ENCODE measurements at regions not wholly inside any gene's neighbourhood (a gene's known extent, or its start where the extent isn't known, plus 50 kb on each side); places are given as distances from the start of the nearest gene placed in this dataset.

GRCh38 chr17:45697076-45697475 lies 87.0 kb upstream of the CRHR1 start:
- ChIA-PET CTCF (no interaction called here), POLR2A (no interaction called here)
- H3K4me1 Mint-ChIP-seq: no peaks in the 10 kb centered on the region
- H3K9me3 ChIP-seq (ENCODE audit: low read length): no peaks in the 10 kb centered on the region
- no peak overlapping the region for H3K4me3 Mint-ChIP-seq
- H3K27ac ChIP-seq (ENCODE audit: low read depth, low read length): no peak overlapping the region
- no peaks in the 10 kb centered on the region for H3K36me3 Mint-ChIP-seq
- peaks cover 0 to 5% (median 3%) of the 10 kb centered on the region in 5 donors for H3K9me3 Mint-ChIP-seq
- DNase-seq: no peak
- H3K27ac Mint-ChIP-seq: no peak overlapping the region
- no peaks in the 10 kb centered on the region for H3K36me3 ChIP-seq (ENCODE audit: insufficient read depth, low read length)
- peaks cover 27 to 58% of the 10 kb centered on the region in 2 donors for H3K27me3 Mint-ChIP-seq
- no peaks in the 10 kb centered on the region for H3K4me1 ChIP-seq (ENCODE audit: insufficient read depth, low read length)
- no peak overlapping the region for H3K4me3 ChIP-seq (ENCODE audit: low read length)
- H3K27me3 ChIP-seq (ENCODE audit: insufficient read depth, low read length, poor library complexity, severe bottlenecking): no peaks in the 10 kb centered on the region

- H3K4me1 Mint-ChIP-seq: no peaks in the 10 kb centered on the region
- H3K27ac Mint-ChIP-seq: no peak overlapping the region
- CTCF ChIA-PET: no interaction called here
These were observed 83.7 kb upstream of the CRHR1 start for GRCh38 chr17:45700171-45701090.

GRCh38 chr17:45702666-45703266 lies 81.4 kb upstream of the CRHR1 start:
- Histone ChIP-seq H3K36me3 (ENCODE audit: insufficient read depth, low read length) (no peaks in the 10 kb centered on the region), H3K27ac (ENCODE audit: low read depth, low read length) (no peak overlapping the region), H3K4me1 (ENCODE audit: insufficient read depth, low read length) (no peaks in the 10 kb centered on the region), H3K9me3 (ENCODE audit: low read length) (no peaks in the 10 kb centered on the region), H3K4me3 (ENCODE audit: low read length) (no peak overlapping the region), H3K27me3 (ENCODE audit: insufficient read depth, low read length, poor library complexity, severe bottlenecking) (no peaks in the 10 kb centered on the region)
- POLR2A ChIA-PET: no interaction called here
- Mint-ChIP-seq H3K27me3 (peaks cover 30 to 76% of the 10 kb centered on the region in 2 donors), H3K4me1 (no peaks in the 10 kb centered on the region), H3K27ac (peak overlapping the region in 1 of 8 donors; percentile 6), H3K9me3 (peaks cover 0 to 4% (median 2%) of the 10 kb centered on the region in 5 donors), H3K4me3 (no peak overlapping the region), H3K36me3 (no peaks in the 10 kb centered on the region)
- DNase-seq: no peak
- CTCF ChIA-PET: no interaction called here

More at GRCh38 chr17:45700171-45701090, 83.7 kb upstream of the CRHR1 start:
- H3K36me3 Mint-ChIP-seq: no peaks in the 10 kb centered on the region
- DNase-seq: no peak
- no peak overlapping the region for H3K4me3 ChIP-seq (ENCODE audit: low read length)
- H3K27me3 ChIP-seq (ENCODE audit: insufficient read depth, low read length, poor library complexity, severe bottlenecking): no peaks in the 10 kb centered on the region
- no peak overlapping the region for H3K4me3 Mint-ChIP-seq
- H3K4me1 ChIP-seq (ENCODE audit: insufficient read depth, low read length): no peaks in the 10 kb centered on the region
- H3K36me3 ChIP-seq (ENCODE audit: insufficient read depth, low read length): no peaks in the 10 kb centered on the region
- POLR2A ChIA-PET: no interaction called here
- H3K27me3 Mint-ChIP-seq: peaks cover 33 to 71% of the 10 kb centered on the region in 2 donors
- H3K9me3 ChIP-seq (ENCODE audit: low read length): no peaks in the 10 kb centered on the region
- no peak overlapping the region for H3K27ac ChIP-seq (ENCODE audit: low read depth, low read length)
- H3K9me3 Mint-ChIP-seq: peaks cover 0 to 5% (median 3%) of the 10 kb centered on the region in 5 donors

DNA sequence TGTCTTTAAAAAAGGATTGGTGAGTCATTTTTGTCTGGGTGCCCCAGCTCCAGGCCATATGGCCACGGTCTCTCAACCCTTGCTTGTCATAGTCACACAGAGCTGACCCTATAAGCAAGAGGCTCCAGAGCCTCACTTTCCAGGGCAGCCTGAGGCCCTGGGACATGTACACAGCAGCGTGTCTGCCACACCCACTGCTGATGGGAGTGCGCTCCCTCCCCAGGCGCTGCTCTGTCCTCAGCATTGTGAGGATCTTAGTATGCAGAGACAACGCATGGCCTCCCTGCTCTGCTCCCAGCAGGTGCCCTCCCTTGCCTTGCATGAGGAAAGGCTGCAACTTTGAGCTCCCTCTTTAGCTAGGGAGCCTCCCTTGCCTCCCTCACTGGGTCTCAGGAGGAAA lies 80.8 kb upstream of the CRHR1 start:
- Histone ChIP-seq H3K4me1 (ENCODE audit: insufficient read depth, low read length) (no peaks in the 10 kb centered on the region), H3K27me3 (ENCODE audit: insufficient read depth, low read length, poor library complexity, severe bottlenecking) (no peaks in the 10 kb centered on the region), H3K9me3 (ENCODE audit: low read length) (no peaks in the 10 kb centered on the region), H3K4me3 (ENCODE audit: low read length) (no peak overlapping the region), H3K36me3 (ENCODE audit: insufficient read depth, low read length) (no peaks in the 10 kb centered on the region), H3K27ac (ENCODE audit: low read depth, low read length) (no peak overlapping the region)
- no peak for DNase-seq
- H3K36me3 Mint-ChIP-seq: no peaks in the 10 kb centered on the region
- H3K27ac Mint-ChIP-seq: no peak overlapping the region
- H3K9me3 Mint-ChIP-seq: peaks cover 0 to 1% (median 0%) of the 10 kb centered on the region in 5 donors
- peaks cover 30 to 77% of the 10 kb centered on the region in 2 donors for H3K27me3 Mint-ChIP-seq
- ChIA-PET CTCF (no interaction called here), POLR2A (no interaction called here)
- H3K4me3 Mint-ChIP-seq: no peak overlapping the region
- no peaks in the 10 kb centered on the region for H3K4me1 Mint-ChIP-seq

GRCh38 chr17:45703806-45704205 lies 80.3 kb upstream of the CRHR1 start:
- ChIA-PET POLR2A (no interaction called here), CTCF (no interaction called here)
- peaks cover 33 to 75% of the 10 kb centered on the region in 2 donors for H3K27me3 Mint-ChIP-seq

GRCh38 chr17:45704251-45704650 lies 79.9 kb upstream of the CRHR1 start:
- no peaks in the 10 kb centered on the region for H3K27me3 ChIP-seq (ENCODE audit: insufficient read depth, low read length, poor library complexity, severe bottlenecking)
- CTCF ChIA-PET: no interaction called here
- Mint-ChIP-seq H3K27ac (peak overlapping the region in 1 of 8 donors; percentile 20), H3K36me3 (no peaks in the 10 kb centered on the region), H3K27me3 (peaks cover 35 to 78% of the 10 kb centered on the region in 2 donors), H3K4me1 (no peaks in the 10 kb centered on the region), H3K9me3 (no peaks in the 10 kb centered on the region), H3K4me3 (no peak overlapping the region)
- H3K4me1 ChIP-seq (ENCODE audit: insufficient read depth, low read length): no peaks in the 10 kb centered on the region
- no peak overlapping the region for H3K27ac ChIP-seq (ENCODE audit: low read depth, low read length)
- POLR2A ChIA-PET: no interaction called here
- no peak overlapping the region for H3K4me3 ChIP-seq (ENCODE audit: low read length)
- H3K9me3 ChIP-seq (ENCODE audit: low read length): no peaks in the 10 kb centered on the region
- DNase-seq: no peak
- no peaks in the 10 kb centered on the region for H3K36me3 ChIP-seq (ENCODE audit: insufficient read depth, low read length)

More at GRCh38 chr17:45703806-45704205, 80.3 kb upstream of the CRHR1 start:
- Mint-ChIP-seq H3K27ac (no peak overlapping the region), H3K36me3 (no peaks in the 10 kb centered on the region), H3K9me3 (no peaks in the 10 kb centered on the region), H3K4me1 (no peaks in the 10 kb centered on the region), H3K4me3 (no peak overlapping the region)
- Histone ChIP-seq H3K27ac (ENCODE audit: low read depth, low read length) (no peak overlapping the region), H3K27me3 (ENCODE audit: insufficient read depth, low read length, poor library complexity, severe bottlenecking) (no peaks in the 10 kb centered on the region), H3K9me3 (ENCODE audit: low read length) (no peaks in the 10 kb centered on the region), H3K4me3 (ENCODE audit: low read length) (no peak overlapping the region), H3K4me1 (ENCODE audit: insufficient read depth, low read length) (no peaks in the 10 kb centered on the region), H3K36me3 (ENCODE audit: insufficient read depth, low read length) (no peaks in the 10 kb centered on the region)
- DNase-seq: no peak

GRCh38 chr17:45705123-45706009 lies 78.8 kb upstream of the CRHR1 start:
- Histone ChIP-seq H3K9me3 (ENCODE audit: low read length) (no peaks in the 10 kb centered on the region), H3K27ac (ENCODE audit: low read depth, low read length) (no peak overlapping the region), H3K36me3 (ENCODE audit: insufficient read depth, low read length) (no peaks in the 10 kb centered on the region), H3K4me3 (ENCODE audit: low read length) (no peak overlapping the region), H3K4me1 (ENCODE audit: insufficient read depth, low read length) (no peaks in the 10 kb centered on the region), H3K27me3 (ENCODE audit: insufficient read depth, low read length, poor library complexity, severe bottlenecking) (no peaks in the 10 kb centered on the region)
- Mint-ChIP-seq H3K9me3 (no peaks in the 10 kb centered on the region), H3K27ac (no peak overlapping the region), H3K4me3 (no peak overlapping the region), H3K4me1 (no peaks in the 10 kb centered on the region), H3K27me3 (peaks cover 32 to 70% of the 10 kb centered on the region in 2 donors), H3K36me3 (no peaks in the 10 kb centered on the region)
- ChIA-PET CTCF (no interaction called here), POLR2A (no interaction called here)
- DNase-seq: no peak

DNA sequence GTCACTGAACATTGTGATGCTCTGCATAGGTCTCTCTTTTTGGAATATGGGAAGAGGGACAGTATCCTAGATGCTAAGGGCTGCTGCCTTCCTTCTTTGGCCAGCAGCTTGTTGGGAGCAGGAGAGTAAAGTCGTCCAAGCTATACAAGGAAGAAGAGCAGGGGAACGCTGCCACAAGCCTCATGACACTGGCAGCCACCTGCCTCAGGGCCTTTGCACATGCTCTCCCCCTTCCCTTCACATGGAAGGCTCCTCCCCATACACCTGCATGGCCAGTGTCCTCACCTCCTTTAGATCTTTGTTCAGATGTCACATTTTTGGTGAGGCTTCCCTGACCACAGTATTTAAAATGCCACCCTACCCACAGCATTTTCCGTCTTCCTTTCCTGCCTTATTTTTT lies 78.1 kb upstream of the CRHR1 start:
- ChIA-PET CTCF (no interaction called here), POLR2A (no interaction called here)
- Histone ChIP-seq H3K4me1 (ENCODE audit: insufficient read depth, low read length) (no peaks in the 10 kb centered on the region), H3K36me3 (ENCODE audit: insufficient read depth, low read length) (no peaks in the 10 kb centered on the region), H3K27ac (ENCODE audit: low read depth, low read length) (no peak overlapping the region), H3K27me3 (ENCODE audit: insufficient read depth, low read length, poor library complexity, severe bottlenecking) (no peaks in the 10 kb centered on the region), H3K9me3 (ENCODE audit: low read length) (no peaks in the 10 kb centered on the region), H3K4me3 (ENCODE audit: low read length) (no peak overlapping the region)
- Mint-ChIP-seq H3K4me3 (no peak overlapping the region), H3K9me3 (no peaks in the 10 kb centered on the region), H3K36me3 (no peaks in the 10 kb centered on the region), H3K27ac (no peak overlapping the region), H3K4me1 (no peaks in the 10 kb centered on the region), H3K27me3 (peaks cover 30 to 67% of the 10 kb centered on the region in 2 donors)
- DNase-seq: no peak

Data from CD8-positive, alpha-beta memory T cell (primary cell).